Endothelial cell of umbilical vein (primary cell): ENCODE measurements at regions not wholly inside any gene's neighbourhood (a gene's known extent, or its start where the extent isn't known, plus 50 kb on each side); places are given as distances from the start of the nearest gene placed in this dataset.

Experiments used
- BruUV-seq: library from RNA; stranded (reverse); fragments of 400-500 nt; replicated peaks from 2 replicates; lab custom pipeline; 2021; lab: Mats Ljungman, UMichigan
- CTCF ChIA-PET: fragments of 300-600, 350-600 bp; sonication (Branson Sonifier 250); formaldehyde crosslinking; loops from one replicate; lab custom pipeline; 2021; ENCODE audit warnings: antibody characterized with exemption, inconsistent platforms; lab: Charles Lee
- POLR2A ChIA-PET: fragments of 300-600, 350-600 bp; sonication (Branson Sonifier 250); formaldehyde crosslinking; loops from one replicate; lab custom pipeline; 2021; ENCODE audit warnings: antibody characterized with exemption, inconsistent platforms; lab: Charles Lee
- DNase-seq: peaks from one replicate; pipeline ENCODE4 v3.0.0-alpha.2; 2011; ENCODE audit warnings: low read depth, low spot score
- FAIRE-seq: peaks from 2 replicates; lab custom pipeline; 2011; peaks lifted over from hg19 to GRCh38; lab: Jason Lieb, UNC
- H2AFZ ChIP-seq: 2 replicates; pipeline ENCODE4 v1.6.0; 2012; ENCODE audit warnings: low read depth, low read length, control low read depth, inconsistent platforms
- H3K27ac ChIP-seq: 2 replicates; pipeline ENCODE4 v1.5.1; 2011; ENCODE audit warnings: low read depth, mild to moderate bottlenecking, control low read depth, low read length, moderate library complexity; ENCODE audit not compliant: insufficient read depth
- H3K27me3 ChIP-seq, 2 experiments: 2 replicates each; pipeline versions ENCODE4 v1.6.0 to v1.6.1; 2011; ENCODE audit warnings: low read length in 2 of 2, mixed read lengths in 1 of 2; ENCODE audit not compliant: control insufficient read depth in 2 of 2, insufficient read depth in 2 of 2
- H3K36me3 ChIP-seq, 2 experiments: 2 replicates in 1 of 2; 3 replicates in 1 of 2; pipeline ENCODE4 v1.5.1; 2011; ENCODE audit warnings: low read length in 2 of 2, mild to moderate bottlenecking in 1 of 2, moderate library complexity in 1 of 2; ENCODE audit not compliant: control insufficient read depth in 2 of 2, insufficient read depth in 2 of 2; ENCODE audit errors: extremely low read depth in 1 of 2
- H3K4me1 ChIP-seq: 3 replicates; pipeline ENCODE4 v1.5.1; 2011; ENCODE audit warnings: mild to moderate bottlenecking, low read length; ENCODE audit not compliant: control insufficient read depth, insufficient read depth; ENCODE audit errors: extremely low read depth
- H3K4me2 ChIP-seq: 2 replicates; pipeline ENCODE4 v1.6.1; 2011; ENCODE audit warnings: low read length, control low read depth, mixed read lengths; ENCODE audit not compliant: insufficient read depth
- H3K4me3 ChIP-seq, 3 experiments: fragments of 200-600 bp in 1 of 3; sonication (generic), shearing (Covaris generic) in 1 of 3; replicated peaks in 1 of 3; 2 replicates each; pipeline ENCODE4 v1.5.1; 2011 to 2016; ENCODE audit warnings: control low read depth in 3 of 3, low read length in 3 of 3, mild to moderate bottlenecking in 2 of 3, inconsistent platforms in 1 of 3, low read depth in 1 of 3, moderate library complexity in 1 of 3; ENCODE audit not compliant: insufficient read depth in 1 of 3
- H3K79me2 ChIP-seq: 2 replicates; pipeline ENCODE4 v1.6.0; 2012; ENCODE audit warnings: low read length, inconsistent platforms; ENCODE audit not compliant: control insufficient read depth, insufficient read depth
- H3K9ac ChIP-seq: replicated peaks from 2 replicates; pipeline ENCODE3; 2011; ENCODE audit warnings: low read length, control low read depth; ENCODE audit not compliant: insufficient read depth; ENCODE audit errors: extremely low read depth
- H3K9me1 ChIP-seq: replicated peaks from 3 replicates; pipeline ENCODE4 v1.6.0; 2011; ENCODE audit warnings: mild to moderate bottlenecking, low read length; ENCODE audit not compliant: control insufficient read depth, insufficient read depth; ENCODE audit errors: extremely low read depth
- H3K9me3 ChIP-seq: replicated peaks from 2 replicates; pipeline ENCODE4 v1.5.1; 2012; ENCODE audit warnings: low read length, inconsistent platforms; ENCODE audit not compliant: control insufficient read depth, insufficient read depth
- H4K20me1 ChIP-seq: replicated peaks from 2 replicates; pipeline ENCODE3; 2011; ENCODE audit warnings: mild to moderate bottlenecking, low read length; ENCODE audit not compliant: control insufficient read depth, insufficient read depth; ENCODE audit errors: extremely low read depth
- EZH2 ChIP-seq: IDR thresholded peaks from 2 replicates; pipeline ENCODE4 v1.6.1; 2012; ENCODE audit warnings: borderline replicate concordance, low read depth, mild to moderate bottlenecking, moderate library complexity, low read length, inconsistent platforms; ENCODE audit not compliant: severe bottlenecking
- FOS ChIP-seq: IDR thresholded peaks from 2 replicates; pipeline ENCODE4 v1.6.1; 2011; ENCODE audit warnings: mild to moderate bottlenecking, low read length, moderate library complexity, borderline replicate concordance; ENCODE audit not compliant: insufficient read depth
- GATA2 ChIP-seq: IDR thresholded peaks from 2 replicates; pipeline ENCODE4 v1.7.0; 2011; ENCODE audit warnings: low read depth, mild to moderate bottlenecking, moderate library complexity, mixed read lengths, low read length; ENCODE audit not compliant: insufficient read length, insufficient read depth
- JUN ChIP-seq: IDR thresholded peaks from 2 replicates; pipeline ENCODE4 v1.6.1; 2011; ENCODE audit warnings: borderline replicate concordance, low read depth; ENCODE audit not compliant: insufficient read length, insufficient read depth
- MYC ChIP-seq: IDR thresholded peaks from one replicate; pipeline ENCODE4 v1.6.1; 2011; ENCODE audit warnings: mild to moderate bottlenecking, low read depth, low read length
- POLR2A ChIP-seq: IDR thresholded peaks from 2 replicates; pipeline ENCODE4 v1.6.1; 2012; ENCODE audit warnings: low read depth, mild to moderate bottlenecking, control low read depth, low read length
- POLR2AphosphoS5 ChIP-seq: IDR thresholded peaks from 2 replicates; pipeline ENCODE4 v1.6.1; 2012; ENCODE audit warnings: low read depth, mild to moderate bottlenecking, control low read depth, low read length, moderate library complexity; ENCODE audit not compliant: insufficient read depth
- dilution Hi-C: fragments of 300-500 bp; cut with MboI; formaldehyde crosslinking; loops from one replicate; pipeline ENCODE4 v1.15.0; 2019; ENCODE audit warnings: low sequenced_read_pairs; ENCODE audit not compliant: extremely low pct_ligation_motif_present
- intact Hi-C: fragments of 100-400 bp; cut with micrococcal nuclease; formaldehyde crosslinking; loops from one replicate; pipeline ENCODE4 v1.10.0; 2022
- TF ChIP-seq, protein P1 (sequence below), 2 donors: IDR thresholded peaks; 1 replicate in 1 of 2; 2 replicates in 1 of 2; pipeline ENCODE4 v1.5.1; 2011; ENCODE audit warnings: low read length in 2 of 2, mild to moderate bottlenecking in 2 of 2, moderate library complexity in 2 of 2, control low read depth in 1 of 2, inconsistent platforms in 1 of 2, low read depth in 1 of 2; ENCODE audit not compliant: insufficient read depth in 1 of 2; ENCODE audit errors: extremely low read depth in 1 of 2
- TF ChIP-seq, protein P2 (sequence below): IDR thresholded peaks from 2 replicates; pipeline ENCODE4 v1.6.1; 2011; ENCODE audit not compliant: insufficient read depth, insufficient read length

DNA sequence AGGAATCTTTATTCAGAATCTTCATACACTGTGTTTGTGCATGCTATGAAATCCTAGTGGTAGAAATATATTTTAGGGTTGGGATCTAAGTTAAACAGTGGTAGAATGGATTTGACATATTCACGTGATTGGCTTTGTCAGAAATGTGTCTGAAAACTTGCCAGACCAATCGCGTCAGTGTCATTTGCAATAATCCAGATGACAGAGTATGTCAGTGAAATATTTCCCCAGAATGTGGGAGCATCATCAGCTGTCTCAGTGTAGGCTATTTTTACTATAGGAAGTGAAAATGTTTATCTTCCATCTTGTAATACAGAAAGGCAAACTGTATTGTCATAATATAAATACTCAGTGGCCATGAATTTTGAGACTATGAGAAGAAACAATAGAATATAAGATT, 220.6 kb upstream of the EDIL3 start:
- Histone ChIP-seq H3K4me3 (no peak overlapping the region), H3K4me1 (no peaks in the 10 kb centered on the region), H3K4me2 (no peak overlapping the region), H3K9me3 (no peaks in the 10 kb centered on the region), H2AFZ (no peak overlapping the region), H3K27me3 (no peaks in the 10 kb centered on the region), H3K9me1 (no peaks in the 10 kb centered on the region), H3K79me2 (no peaks in the 10 kb centered on the region), H3K36me3 (no peaks in the 10 kb centered on the region), H4K20me1 (no peaks in the 10 kb centered on the region), H3K9ac (no peak overlapping the region), H3K27ac (no peak overlapping the region)
- dilution Hi-C loops, result no loop called here
- intact Hi-C loops, result no loop called here
- ChIA-PET POLR2A (no interaction called here), CTCF (interaction anchor here (0.6 kb wide), 1 partner anchor 1531 kb away, joined by 3 read pairs; no protein-coding TSS in a partner anchor)
- TF ChIP-seq POLR2AphosphoS5 (no peak), JUN (no peak), POLR2A (no peak), MYC (no peak), EZH2 (no peak), FOS (no peak), GATA2 (no peak)
- TF ChIP-seq, protein P1, sequence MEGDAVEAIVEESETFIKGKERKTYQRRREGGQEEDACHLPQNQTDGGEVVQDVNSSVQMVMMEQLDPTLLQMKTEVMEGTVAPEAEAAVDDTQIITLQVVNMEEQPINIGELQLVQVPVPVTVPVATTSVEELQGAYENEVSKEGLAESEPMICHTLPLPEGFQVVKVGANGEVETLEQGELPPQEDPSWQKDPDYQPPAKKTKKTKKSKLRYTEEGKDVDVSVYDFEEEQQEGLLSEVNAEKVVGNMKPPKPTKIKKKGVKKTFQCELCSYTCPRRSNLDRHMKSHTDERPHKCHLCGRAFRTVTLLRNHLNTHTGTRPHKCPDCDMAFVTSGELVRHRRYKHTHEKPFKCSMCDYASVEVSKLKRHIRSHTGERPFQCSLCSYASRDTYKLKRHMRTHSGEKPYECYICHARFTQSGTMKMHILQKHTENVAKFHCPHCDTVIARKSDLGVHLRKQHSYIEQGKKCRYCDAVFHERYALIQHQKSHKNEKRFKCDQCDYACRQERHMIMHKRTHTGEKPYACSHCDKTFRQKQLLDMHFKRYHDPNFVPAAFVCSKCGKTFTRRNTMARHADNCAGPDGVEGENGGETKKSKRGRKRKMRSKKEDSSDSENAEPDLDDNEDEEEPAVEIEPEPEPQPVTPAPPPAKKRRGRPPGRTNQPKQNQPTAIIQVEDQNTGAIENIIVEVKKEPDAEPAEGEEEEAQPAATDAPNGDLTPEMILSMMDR (IDR thresholded peaks at IDR 0.05; ENCODE audit: extremely low read depth in 1 of 2, insufficient read depth in 1 of 2, low read depth in 1 of 2, low read length in 2 of 2), result no peak
- TF ChIP-seq, protein P2, sequence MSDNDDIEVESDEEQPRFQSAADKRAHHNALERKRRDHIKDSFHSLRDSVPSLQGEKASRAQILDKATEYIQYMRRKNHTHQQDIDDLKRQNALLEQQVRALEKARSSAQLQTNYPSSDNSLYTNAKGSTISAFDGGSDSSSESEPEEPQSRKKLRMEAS, result no peak
- FAIRE-seq, result no peak
- DNase-seq, result no peak
- no TSS peak for BruUV-seq
